HepG2 (cell line): ENCODE measurements at regions not wholly inside any gene's neighbourhood (a gene's known extent, or its start where the extent isn't known, plus 50 kb on each side); places are given as distances from the start of the nearest gene placed in this dataset.

Experiments
- EP300 ChIP-seq, 3 experiments: sonication (generic) in 1 of 3; formaldehyde crosslinking in 1 of 3; IDR thresholded peaks; 2 replicates each; pipeline versions ENCODE4 v1.5.1 to v1.6.1; 2011 to 2020; ENCODE audit warnings: low read depth in 2 of 3, low read length in 2 of 3, borderline replicate concordance in 1 of 3, improper control_type of control experiment in 1 of 3, mild to moderate bottlenecking in 1 of 3, missing genetic modification reagents in 1 of 3, moderate library complexity in 1 of 3
- FOXO1 ChIP-seq: sonication (generic); formaldehyde crosslinking; IDR thresholded peaks from 2 replicates; pipeline ENCODE4 v1.4.0; 2020; ENCODE audit warnings: missing genetic modification reagents
- HDAC6 ChIP-seq: fragments of 200-600 bp; sonication (generic); IDR thresholded peaks from 2 replicates; pipeline ENCODE4 v1.7.0; 2017; ENCODE audit warnings: mild to moderate bottlenecking, antibody characterized with exemption, low read length, low read depth
- POLR2A ChIP-seq, 2 experiments: IDR thresholded peaks; 2 replicates each; pipeline ENCODE4 v1.6.1; 2011; ENCODE audit warnings: low read depth in 2 of 2, low read length in 2 of 2, mild to moderate bottlenecking in 1 of 2, moderate library complexity in 1 of 2; ENCODE audit not compliant: insufficient read depth in 1 of 2
- RXRB ChIP-seq: IDR thresholded peaks from 2 replicates; pipeline ENCODE4 v1.6.1; 2016; ENCODE audit warnings: borderline replicate concordance, missing genetic modification reagents, missing compliant biosample characterization
- SMARCC2 ChIP-seq: fragments of 450-650 bp; IDR thresholded peaks from 2 replicates; pipeline ENCODE4 v1.6.1; 2017; ENCODE audit warnings: antibody characterized with exemption, mild to moderate bottlenecking
- YY1 ChIP-seq: IDR thresholded peaks from 2 replicates; pipeline ENCODE4 v1.6.1; 2011; ENCODE audit warnings: low read length, low read depth, moderate library complexity, mild to moderate bottlenecking; ENCODE audit not compliant: insufficient read depth, insufficient replicate concordance
- ZSCAN31 ChIP-seq: sonication (generic); formaldehyde crosslinking; IDR thresholded peaks from 2 replicates; pipeline ENCODE4 v1.5.0; 2020; ENCODE audit warnings: low read depth, mild to moderate bottlenecking, missing genetic modification reagents
- TF ChIP-seq, protein P1 (sequence below): sonication (generic); formaldehyde crosslinking; IDR thresholded peaks from 2 replicates; pipeline ENCODE4 v1.5.0; 2020; ENCODE audit warnings: mild to moderate bottlenecking, missing genetic modification reagents, borderline replicate concordance

DNA sequence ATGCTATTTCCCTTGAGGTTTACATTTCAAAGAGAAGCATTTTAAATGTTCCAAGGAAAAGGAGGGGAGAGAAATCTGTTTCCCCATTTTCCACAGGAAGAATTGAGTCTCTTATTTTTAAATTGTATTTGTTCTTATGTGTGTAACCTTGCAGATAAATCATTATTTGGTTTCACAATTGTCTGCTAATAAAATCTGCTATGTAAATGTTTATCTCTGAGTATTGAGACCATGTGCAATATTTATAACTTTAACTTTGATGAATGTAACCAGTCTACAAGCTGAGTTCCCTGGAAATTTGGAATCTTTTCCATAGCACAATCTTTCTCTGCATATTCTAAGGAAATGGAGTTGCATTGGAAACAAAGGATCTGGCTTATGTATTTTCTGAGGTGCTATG is 209.6 kb downstream of the PTBP2 start:
- TF ChIP-seq EP300 (IDR thresholded peaks at IDR 0.05; ENCODE audit: low read depth in 2 of 2, low read length in 2 of 2), result no peak
- no peak for TF ChIP-seq EP300 (CRISPR knock-in tag; IDR thresholded peaks at IDR 0.05; ENCODE audit: borderline replicate concordance)
- TF ChIP-seq FOXO1 (CRISPR knock-in tag), result no peak
- no peak for TF ChIP-seq YY1
- no peak for TF ChIP-seq HDAC6
- TF ChIP-seq ZSCAN31 (CRISPR knock-in tag), result no peak
- no peak for TF ChIP-seq POLR2A (IDR thresholded peaks at IDR 0.05; ENCODE audit: insufficient read depth in 1 of 2, low read depth in 2 of 2, low read length in 2 of 2)
- no peak for TF ChIP-seq RXRB
- TF ChIP-seq, protein P1, sequence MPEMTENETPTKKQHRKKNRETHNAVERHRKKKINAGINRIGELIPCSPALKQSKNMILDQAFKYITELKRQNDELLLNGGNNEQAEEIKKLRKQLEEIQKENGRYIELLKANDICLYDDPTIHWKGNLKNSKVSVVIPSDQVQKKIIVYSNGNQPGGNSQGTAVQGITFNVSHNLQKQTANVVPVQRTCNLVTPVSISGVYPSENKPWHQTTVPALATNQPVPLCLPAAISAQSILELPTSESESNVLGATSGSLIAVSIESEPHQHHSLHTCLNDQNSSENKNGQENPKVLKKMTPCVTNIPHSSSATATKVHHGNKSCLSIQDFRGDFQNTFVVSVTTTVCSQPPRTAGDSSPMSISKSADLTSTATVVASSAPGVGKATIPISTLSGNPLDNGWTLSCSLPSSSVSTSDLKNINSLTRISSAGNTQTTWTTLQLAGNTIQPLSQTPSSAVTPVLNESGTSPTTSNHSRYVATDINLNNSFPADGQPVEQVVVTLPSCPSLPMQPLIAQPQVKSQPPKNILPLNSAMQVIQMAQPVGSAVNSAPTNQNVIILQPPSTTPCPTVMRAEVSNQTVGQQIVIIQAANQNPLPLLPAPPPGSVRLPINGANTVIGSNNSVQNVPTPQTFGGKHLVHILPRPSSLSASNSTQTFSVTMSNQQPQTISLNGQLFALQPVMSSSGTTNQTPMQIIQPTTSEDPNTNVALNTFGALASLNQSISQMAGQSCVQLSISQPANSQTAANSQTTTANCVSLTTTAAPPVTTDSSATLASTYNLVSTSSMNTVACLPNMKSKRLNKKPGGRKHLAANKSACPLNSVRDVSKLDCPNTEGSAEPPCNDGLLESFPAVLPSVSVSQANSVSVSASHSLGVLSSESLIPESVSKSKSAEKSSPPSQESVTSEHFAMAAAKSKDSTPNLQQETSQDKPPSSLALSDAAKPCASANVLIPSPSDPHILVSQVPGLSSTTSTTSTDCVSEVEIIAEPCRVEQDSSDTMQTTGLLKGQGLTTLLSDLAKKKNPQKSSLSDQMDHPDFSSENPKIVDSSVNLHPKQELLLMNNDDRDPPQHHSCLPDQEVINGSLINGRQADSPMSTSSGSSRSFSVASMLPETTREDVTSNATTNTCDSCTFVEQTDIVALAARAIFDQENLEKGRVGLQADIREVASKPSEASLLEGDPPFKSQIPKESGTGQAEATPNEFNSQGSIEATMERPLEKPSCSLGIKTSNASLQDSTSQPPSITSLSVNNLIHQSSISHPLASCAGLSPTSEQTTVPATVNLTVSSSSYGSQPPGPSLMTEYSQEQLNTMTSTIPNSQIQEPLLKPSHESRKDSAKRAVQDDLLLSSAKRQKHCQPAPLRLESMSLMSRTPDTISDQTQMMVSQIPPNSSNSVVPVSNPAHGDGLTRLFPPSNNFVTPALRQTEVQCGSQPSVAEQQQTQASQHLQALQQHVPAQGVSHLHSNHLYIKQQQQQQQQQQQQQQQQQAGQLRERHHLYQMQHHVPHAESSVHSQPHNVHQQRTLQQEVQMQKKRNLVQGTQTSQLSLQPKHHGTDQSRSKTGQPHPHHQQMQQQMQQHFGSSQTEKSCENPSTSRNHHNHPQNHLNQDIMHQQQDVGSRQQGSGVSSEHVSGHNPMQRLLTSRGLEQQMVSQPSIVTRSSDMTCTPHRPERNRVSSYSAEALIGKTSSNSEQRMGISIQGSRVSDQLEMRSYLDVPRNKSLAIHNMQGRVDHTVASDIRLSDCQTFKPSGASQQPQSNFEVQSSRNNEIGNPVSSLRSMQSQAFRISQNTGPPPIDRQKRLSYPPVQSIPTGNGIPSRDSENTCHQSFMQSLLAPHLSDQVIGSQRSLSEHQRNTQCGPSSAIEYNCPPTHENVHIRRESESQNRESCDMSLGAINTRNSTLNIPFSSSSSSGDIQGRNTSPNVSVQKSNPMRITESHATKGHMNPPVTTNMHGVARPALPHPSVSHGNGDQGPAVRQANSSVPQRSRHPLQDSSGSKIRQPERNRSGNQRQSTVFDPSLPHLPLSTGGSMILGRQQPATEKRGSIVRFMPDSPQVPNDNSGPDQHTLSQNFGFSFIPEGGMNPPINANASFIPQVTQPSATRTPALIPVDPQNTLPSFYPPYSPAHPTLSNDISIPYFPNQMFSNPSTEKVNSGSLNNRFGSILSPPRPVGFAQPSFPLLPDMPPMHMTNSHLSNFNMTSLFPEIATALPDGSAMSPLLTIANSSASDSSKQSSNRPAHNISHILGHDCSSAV (CRISPR knock-in tag), result no peak
- TF ChIP-seq SMARCC2, result no peak
